ENCODE measurements at regions not wholly inside any gene's neighbourhood (a gene's known extent, or its start where the extent isn't known, plus 50 kb on each side); places are given as distances from the start of the nearest gene placed in this dataset.

DNA sequence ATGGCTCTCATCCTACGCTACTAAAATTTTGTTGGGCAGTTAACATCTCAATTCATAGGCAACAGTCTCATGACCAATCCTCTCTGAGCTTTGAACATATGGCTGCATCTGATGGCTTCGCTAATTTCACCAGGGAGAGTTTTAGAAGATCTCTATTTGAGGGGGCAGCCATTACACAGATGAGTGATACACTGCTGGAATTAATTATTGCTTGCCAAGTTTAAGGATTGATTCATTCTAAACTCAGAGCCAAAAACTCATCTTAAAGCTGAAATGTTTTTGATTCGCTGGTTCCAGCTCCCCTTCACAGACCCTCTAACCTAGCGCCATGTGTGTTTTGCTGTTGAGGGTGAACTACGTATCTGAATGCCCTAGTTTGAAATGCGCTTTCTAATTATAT lies 519.9 kb upstream of the WWC1 start (continued):
- no peak for TF ChIP-seq DZIP1 (CRISPR knock-in tag; IDR thresholded peaks at IDR 0.05)
- TF ChIP-seq HNF4G (IDR thresholded peaks at IDR 0.05; ENCODE audit: borderline replicate concordance, low read depth, low read length), result no peak
- no peak for TF ChIP-seq HNF4G (CRISPR knock-in tag; IDR thresholded peaks at IDR 0.05; ENCODE audit: borderline replicate concordance, low read depth)
- TF ChIP-seq GZF1 (CRISPR knock-in tag; IDR thresholded peaks at IDR 0.05), result no peak
- TF ChIP-seq ZNF775 (CRISPR knock-in tag; IDR thresholded peaks at IDR 0.05; ENCODE audit: borderline replicate concordance), result no peak
- no peak for TF ChIP-seq HOXA9 (CRISPR knock-in tag; IDR thresholded peaks at IDR 0.05; ENCODE audit: borderline replicate concordance)
- no peak for TF ChIP-seq ZNF576 (CRISPR knock-in tag; IDR thresholded peaks at IDR 0.05)
- no peak for TF ChIP-seq SP1 (IDR thresholded peaks at IDR 0.05)
- no peak for TF ChIP-seq SP1 (CRISPR knock-in tag; IDR thresholded peaks at IDR 0.05)

GRCh38 chr5:167773668-167774301 lies 517.7 kb upstream of the WWC1 start:
- in situ Hi-C loops (cut with HindIII; ENCODE audit: extremely low pct_ligation_motif_present, low pct_unique_long_range_greater_than_20kb) (no loop called here), intact Hi-C loops (cut with micrococcal nuclease; ENCODE audit: unreplicated experiment) (no loop called here)
- ChIA-PET POLR2A (no interaction called here), CTCF (ENCODE audit: low intra/inter-chr PET ratio, low total read pairs) (no interaction called here)
- no peak overlapping the region for H2AFZ ChIP-seq (ENCODE audit: low read length)
- H3K27ac ChIP-seq (ENCODE audit: extremely low read length, insufficient read depth, low read length), result no peak overlapping the region
- no peaks in the 10 kb centered on the region for H3K4me1 ChIP-seq (ENCODE audit: insufficient read depth, low read length)
- BruUV-seq (replicated peaks), result no TSS peak
- no peaks in the 10 kb centered on the region for H4K20me1 ChIP-seq (ENCODE audit: insufficient read depth, low read length)
- no peak overlapping the region for H3K9ac ChIP-seq (ENCODE audit: insufficient read depth, low read depth, low read length)
- FAIRE-seq, result no peak
- no peaks in the 10 kb centered on the region for H3K36me3 ChIP-seq (replicated peaks in 1 of 2; ENCODE audit: control insufficient read depth in 1 of 2, insufficient read depth in 2 of 2, low read length in 2 of 2)
- WGBS (ENCODE audit: low lambda C conversion rate), result 0% methylated on average over 5 of the region's 5 CpGs
- no peaks in the 10 kb centered on the region for H3K9me3 ChIP-seq (ENCODE audit: low read length)
- no peaks in the 10 kb centered on the region for H3K79me2 ChIP-seq (ENCODE audit: insufficient read depth, low read length)
- H3K27me3 ChIP-seq (ENCODE audit: control insufficient read depth in 1 of 2, insufficient read depth in 2 of 2, low read length in 2 of 2), result no peaks in the 10 kb centered on the region
- no peak for DNase-seq (ENCODE audit: low spot score)
- H3K4me2 ChIP-seq (ENCODE audit: low read depth, low read length), result no peak overlapping the region
- no peak overlapping the region for H3K4me3 ChIP-seq (replicated peaks in 1 of 3; ENCODE audit: insufficient read depth in 1 of 3, low read depth in 2 of 3, low read length in 3 of 3)
- ATAC-seq, result no peak
- TF ChIP-seq REL (CRISPR knock-in tag; conservative IDR thresholded peaks at IDR 0.05) (no peak), ZNF33B (CRISPR knock-in tag; IDR thresholded peaks at IDR 0.05) (no peak), TRIM24 (CRISPR knock-in tag; IDR thresholded peaks at IDR 0.05) (no peak), ZNF431 (CRISPR knock-in tag; IDR thresholded peaks at IDR 0.05; ENCODE audit: borderline replicate concordance, low read depth) (no peak), KLF16 (CRISPR knock-in tag; IDR thresholded peaks at IDR 0.05) (no peak), GTF3A (CRISPR knock-in tag; conservative IDR thresholded peaks at IDR 0.05) (no peak), MIXL1 (CRISPR knock-in tag; IDR thresholded peaks at IDR 0.05) (no peak), GTF2F1 (IDR thresholded peaks at IDR 0.05; ENCODE audit: low read length) (no peak), NFYB (CRISPR knock-in tag; IDR thresholded peaks at IDR 0.05) (no peak), SAP130 (CRISPR knock-in tag; IDR thresholded peaks at IDR 0.05; ENCODE audit: low read depth) (no peak), ZC3H13 (CRISPR knock-in tag; IDR thresholded peaks at IDR 0.05) (no peak)
- TF ChIP-seq, protein P1, sequence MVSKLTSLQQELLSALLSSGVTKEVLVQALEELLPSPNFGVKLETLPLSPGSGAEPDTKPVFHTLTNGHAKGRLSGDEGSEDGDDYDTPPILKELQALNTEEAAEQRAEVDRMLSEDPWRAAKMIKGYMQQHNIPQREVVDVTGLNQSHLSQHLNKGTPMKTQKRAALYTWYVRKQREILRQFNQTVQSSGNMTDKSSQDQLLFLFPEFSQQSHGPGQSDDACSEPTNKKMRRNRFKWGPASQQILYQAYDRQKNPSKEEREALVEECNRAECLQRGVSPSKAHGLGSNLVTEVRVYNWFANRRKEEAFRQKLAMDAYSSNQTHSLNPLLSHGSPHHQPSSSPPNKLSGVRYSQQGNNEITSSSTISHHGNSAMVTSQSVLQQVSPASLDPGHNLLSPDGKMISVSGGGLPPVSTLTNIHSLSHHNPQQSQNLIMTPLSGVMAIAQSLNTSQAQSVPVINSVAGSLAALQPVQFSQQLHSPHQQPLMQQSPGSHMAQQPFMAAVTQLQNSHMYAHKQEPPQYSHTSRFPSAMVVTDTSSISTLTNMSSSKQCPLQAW (CRISPR knock-in tag; IDR thresholded peaks at IDR 0.05), result no peak
